GM12891 (cell line): ENCODE measurements at regions not wholly inside any gene's neighbourhood (a gene's known extent, or its start where the extent isn't known, plus 50 kb on each side); places are given as distances from the start of the nearest gene placed in this dataset.

ENCODE experiments used
- DNase-seq: peaks from one replicate; pipeline ENCODE4 v3.0.0; 2011; ENCODE audit warnings: low spot score; ENCODE audit not compliant: insufficient read length
- FAIRE-seq: peaks from 2 replicates; lab custom pipeline; 2011; peaks lifted over from hg19 to GRCh38; lab: Jason Lieb, UNC
- PAX5 ChIP-seq: IDR thresholded peaks from 2 replicates; pipeline ENCODE4 v1.6.1; 2011; ENCODE audit warnings: low read length, moderate library complexity, mild to moderate bottlenecking; ENCODE audit not compliant: insufficient read depth, severe bottlenecking
- POLR2A ChIP-seq: IDR thresholded peaks from 2 replicates; pipeline ENCODE4 v1.6.1; 2011; ENCODE audit warnings: low read depth, low read length, control low read depth
- POLR2AphosphoS5 ChIP-seq: IDR thresholded peaks from 2 replicates; pipeline ENCODE4 v1.6.1; 2011; ENCODE audit warnings: low read depth, low read length, control low read depth
- POU2F2 ChIP-seq: IDR thresholded peaks from 2 replicates; pipeline ENCODE4 v1.6.1; 2011; ENCODE audit warnings: low read depth, mild to moderate bottlenecking, control low read depth, low read length, moderate library complexity
- SPI1 ChIP-seq: IDR thresholded peaks from 2 replicates; pipeline ENCODE4 v1.6.1; 2011; ENCODE audit warnings: low read depth, low read length, control low read depth
- TAF1 ChIP-seq: IDR thresholded peaks from 2 replicates; pipeline ENCODE4 v1.6.1; 2011; ENCODE audit warnings: low read depth, low read length, control low read depth

GRCh38 chr1:95604771-95605170 is 370.8 kb downstream of the RWDD3 start:
- TF ChIP-seq TAF1 (no peak), SPI1 (no peak), POLR2AphosphoS5 (no peak), PAX5 (no peak), POLR2A (no peak), POU2F2 (no peak)
- DNase-seq (no peak), FAIRE-seq (no peak)

DNA sequence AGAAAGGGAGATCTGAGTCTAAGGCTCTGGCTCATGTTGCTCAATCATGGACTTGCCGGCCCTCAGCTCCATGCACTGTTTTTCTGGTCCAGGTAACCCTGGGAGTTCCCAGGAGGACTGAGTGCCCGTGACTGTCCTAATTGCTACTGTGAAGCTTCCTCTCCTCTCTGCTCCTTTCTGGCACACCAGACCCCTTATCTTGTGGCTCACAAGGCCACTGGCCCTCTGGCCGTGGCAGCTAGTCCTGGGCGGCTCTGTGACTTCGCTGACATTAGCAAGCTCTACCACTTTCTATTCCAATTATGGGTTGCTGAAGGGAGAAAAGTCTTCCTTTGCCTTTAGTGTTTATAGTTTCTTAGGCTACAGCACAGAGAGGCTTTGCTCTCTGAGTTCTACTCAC is 380.2 kb downstream of the RWDD3 start:
- DNase-seq (no peak), FAIRE-seq (no peak)
- no peak for TF ChIP-seq SPI1
- no peak for TF ChIP-seq POLR2A
- no peak for TF ChIP-seq POU2F2
- TF ChIP-seq PAX5, result no peak
- no peak for TF ChIP-seq POLR2AphosphoS5

DNA sequence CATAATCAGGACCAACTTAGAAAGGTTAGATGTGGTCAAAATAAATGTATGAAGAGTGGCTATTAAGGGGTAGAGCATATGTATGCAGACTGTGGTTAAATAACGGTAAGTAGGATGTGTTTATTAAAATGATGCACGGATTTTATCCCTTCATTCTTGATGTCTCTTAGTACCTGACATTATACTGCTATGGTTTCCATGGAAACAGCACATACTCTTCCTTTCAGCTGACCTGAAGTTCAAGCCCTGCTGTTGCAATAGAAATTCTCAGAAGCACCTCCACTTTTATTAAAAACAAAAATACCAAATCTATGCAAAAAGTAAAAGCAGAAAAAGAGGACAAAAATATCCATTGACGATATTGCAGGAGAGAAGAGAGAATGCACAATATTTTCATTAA is 381.4 kb downstream of the RWDD3 start:
- FAIRE-seq (no peak), DNase-seq (no peak)
- no peak for TF ChIP-seq SPI1
- TF ChIP-seq POLR2AphosphoS5, result no peak
- no peak for TF ChIP-seq TAF1
- no peak for TF ChIP-seq POLR2A
- no peak for TF ChIP-seq POU2F2
- TF ChIP-seq PAX5, result no peak

- no peak for TF ChIP-seq POLR2AphosphoS5
- TF ChIP-seq PAX5, result no peak
- no peak for TF ChIP-seq POU2F2
- no peak for TF ChIP-seq TAF1
- no peak for TF ChIP-seq SPI1
- no peak for TF ChIP-seq POLR2A
- DNase-seq (no peak), FAIRE-seq (no peak)
Measured at GRCh38 chr1:95620076-95620475, 386.1 kb downstream of the RWDD3 start.

DNA sequence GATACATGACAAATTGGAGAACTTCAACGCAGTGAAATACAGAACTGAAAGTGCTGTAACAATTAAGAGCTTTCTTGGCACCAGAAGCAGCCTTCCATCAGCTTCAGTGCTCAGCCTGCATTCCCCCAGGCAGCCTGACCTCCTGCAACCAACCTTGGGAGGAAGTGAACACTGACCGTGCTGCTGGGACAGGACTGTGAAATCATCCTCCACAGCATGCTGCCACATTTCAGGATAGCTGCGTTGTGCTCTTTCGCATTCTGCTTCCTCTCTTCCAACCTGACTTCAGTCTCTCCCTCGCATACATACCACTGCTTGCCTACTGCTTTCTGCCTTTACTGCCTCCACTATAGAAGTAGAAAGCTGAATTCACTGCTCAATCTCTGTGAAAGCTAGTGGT is 388.6 kb downstream of the RWDD3 start:
- FAIRE-seq (no peak), DNase-seq (no peak)

DNA sequence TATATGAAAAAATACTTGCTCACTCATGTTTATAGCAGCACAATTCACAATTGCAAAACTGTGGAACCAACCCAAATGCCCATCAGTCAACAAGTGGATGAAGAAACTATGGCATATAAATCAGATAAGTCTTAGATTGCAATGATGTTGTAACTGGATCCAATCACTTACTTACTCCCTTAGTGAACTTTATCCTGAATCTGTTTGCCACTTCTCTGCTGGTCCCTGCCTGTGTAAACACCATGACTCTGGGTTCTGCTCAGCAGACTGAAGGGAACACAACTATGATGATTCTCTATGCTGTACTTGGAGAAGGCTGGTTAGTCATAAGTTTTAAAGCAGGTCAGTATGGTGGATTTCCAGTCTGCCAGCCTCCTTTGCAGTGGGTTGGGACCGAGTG is 391.2 kb downstream of the RWDD3 start:
- DNase-seq, result no peak
- no peak for FAIRE-seq
- TF ChIP-seq POU2F2 (no peak), POLR2A (no peak), PAX5 (no peak), POLR2AphosphoS5 (no peak), TAF1 (no peak), SPI1 (no peak)

More for the DNA sequence above, 388.6 kb downstream of the RWDD3 start:
- TF ChIP-seq SPI1 (no peak), POU2F2 (no peak), TAF1 (no peak), POLR2A (no peak), PAX5 (no peak), POLR2AphosphoS5 (no peak)

DNA sequence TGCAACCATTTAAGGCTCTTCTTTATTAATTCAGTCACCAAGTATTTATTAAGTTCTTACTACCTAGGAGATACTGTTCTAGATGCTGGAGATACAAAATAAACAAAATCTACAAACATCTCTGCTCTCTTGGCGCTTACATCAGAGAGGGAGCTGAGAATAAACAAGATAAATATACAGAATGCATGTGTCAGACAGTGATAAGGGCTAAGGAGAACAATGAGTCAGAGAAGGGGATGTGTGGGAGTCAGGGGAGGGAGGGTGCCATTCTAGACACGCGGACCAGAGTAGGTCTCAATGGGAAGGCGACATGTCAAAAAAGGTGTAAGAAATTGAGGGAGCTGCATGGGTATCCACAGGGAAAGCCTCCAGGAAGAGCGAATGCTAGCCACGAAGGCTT is 393.2 kb downstream of the RWDD3 start:
- TF ChIP-seq POLR2AphosphoS5 (no peak), POU2F2 (no peak), TAF1 (no peak), POLR2A (no peak)
- DNase-seq (no peak), FAIRE-seq (no peak)

GRCh38 chr1:95631695-95632094 is 397.7 kb downstream of the RWDD3 start:
- DNase-seq (no peak), FAIRE-seq (no peak)
- TF ChIP-seq POLR2A (no peak), TAF1 (no peak), POLR2AphosphoS5 (no peak), PAX5 (no peak), POU2F2 (no peak), SPI1 (no peak)

- TF ChIP-seq SPI1, result no peak
- no peak for TF ChIP-seq POU2F2
- no peak for TF ChIP-seq TAF1
- no peak for TF ChIP-seq POLR2AphosphoS5
- no peak for TF ChIP-seq PAX5
Measured at GRCh38 chr1:95635811-95636210, 401.8 kb downstream of the RWDD3 start.

GRCh38 chr1:95636897-95637296 is 402.9 kb downstream of the RWDD3 start:
- FAIRE-seq (no peak), DNase-seq (no peak)
- TF ChIP-seq TAF1, result no peak
- no peak for TF ChIP-seq SPI1
- TF ChIP-seq POLR2AphosphoS5, result no peak
- no peak for TF ChIP-seq POLR2A
- no peak for TF ChIP-seq PAX5
- no peak for TF ChIP-seq POU2F2

More at GRCh38 chr1:95635811-95636210, 401.8 kb downstream of the RWDD3 start:
- no peak for DNase-seq
- no peak for FAIRE-seq

GRCh38 chr1:95640746-95641145 is 406.7 kb downstream of the RWDD3 start:
- no peak for FAIRE-seq
- TF ChIP-seq TAF1, result no peak
- TF ChIP-seq POLR2AphosphoS5, result no peak
- TF ChIP-seq POLR2A, result no peak
- no peak for TF ChIP-seq SPI1
- TF ChIP-seq PAX5, result no peak
- no peak for TF ChIP-seq POU2F2
- no peak for DNase-seq

DNA sequence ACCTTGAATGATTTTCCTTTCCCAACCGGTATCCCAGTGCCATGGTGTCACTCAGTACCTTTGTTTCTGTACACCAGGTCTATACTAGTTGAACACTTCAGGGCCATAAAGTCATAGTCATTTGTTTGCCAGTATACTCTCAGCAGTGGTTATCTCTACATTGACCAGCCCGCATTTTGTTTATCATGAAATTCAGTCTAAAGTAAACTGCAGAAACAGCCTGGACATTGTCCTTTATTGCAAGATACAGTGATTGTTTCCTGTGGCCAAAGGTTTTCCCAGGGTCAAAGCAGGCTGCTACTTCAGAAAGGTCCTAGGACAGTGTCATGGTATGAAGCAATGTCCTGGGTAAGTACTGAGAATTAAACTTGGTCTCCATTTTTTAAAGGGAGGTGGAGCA is 407.4 kb downstream of the RWDD3 start:
- no peak for TF ChIP-seq SPI1
- no peak for TF ChIP-seq POU2F2
- no peak for TF ChIP-seq TAF1
- TF ChIP-seq POLR2AphosphoS5, result no peak
- TF ChIP-seq POLR2A, result no peak
- no peak for TF ChIP-seq PAX5
- no peak for DNase-seq
- FAIRE-seq, result no peak
